Parathyroid adenoma (tissue), 2 donors: ENCODE measurements at regions not wholly inside any gene's neighbourhood (a gene's known extent, or its start where the extent isn't known, plus 50 kb on each side); places are given as distances from the start of the nearest gene placed in this dataset.

ENCODE experiments used
- H2AFZ ChIP-seq: fragments of 300-600 bp; sonication (generic); one replicate; pipeline ENCODE4 v1.7.0; 2017; ENCODE audit warnings: antibody characterized with exemption, mild to moderate bottlenecking
- H3K27ac ChIP-seq: fragments of 300-600 bp; sonication (generic); one replicate; pipeline ENCODE4 v1.7.0; 2017
- H3K27me3 ChIP-seq: fragments of 300-600 bp; sonication (generic); one replicate; pipeline ENCODE4 v1.7.0; 2017; ENCODE audit warnings: low read length; ENCODE audit not compliant: control insufficient read depth, insufficient read depth
- H3K36me3 ChIP-seq: fragments of 300-600 bp; sonication (generic); one replicate; pipeline ENCODE4 v1.7.0; 2017; ENCODE audit warnings: low read length; ENCODE audit not compliant: control insufficient read depth, insufficient read depth
- H3K4me1 ChIP-seq: fragments of 300-600 bp; sonication (generic); one replicate; pipeline ENCODE4 v1.7.0; 2017; ENCODE audit warnings: control low read depth
- H3K4me2 ChIP-seq: fragments of 300-600 bp; sonication (generic); one replicate; pipeline ENCODE4 v1.7.0; 2017; ENCODE audit warnings: low read length
- H3K4me3 ChIP-seq: fragments of 300-600 bp; sonication (generic); one replicate; pipeline ENCODE4 v1.7.0; 2017; ENCODE audit warnings: low read depth, low read length
- H3K79me2 ChIP-seq: fragments of 300-600 bp; sonication (generic); one replicate; pipeline ENCODE4 v1.7.0; 2017; ENCODE audit warnings: control low read depth
- H3K9ac ChIP-seq: fragments of 300-600 bp; sonication (generic); one replicate; pipeline ENCODE4 v1.7.0; 2017; ENCODE audit warnings: mild to moderate bottlenecking
- H3K9me3 ChIP-seq: fragments of 300-600 bp; sonication (generic); one replicate; pipeline ENCODE4 v1.7.0; 2017; ENCODE audit warnings: low read length; ENCODE audit not compliant: control insufficient read depth
- CTCF ChIP-seq: fragments of 300-600 bp; sonication (generic); IDR thresholded peaks from one replicate; pipeline ENCODE4 v1.7.0; 2017; ENCODE audit warnings: antibody characterized with exemption, mild to moderate bottlenecking
- donor health status: primary hyperparathyroidism.

GRCh38 chr12:41905073-41905758 lies 239.5 kb downstream of the GXYLT1 start:
- no peaks in the 10 kb centered on the region for H3K4me1 ChIP-seq
- H3K9me3 ChIP-seq, result no peaks in the 10 kb centered on the region
- no peak overlapping the region for H3K4me2 ChIP-seq
- no peaks in the 10 kb centered on the region for H3K36me3 ChIP-seq
- no peak overlapping the region for H2AFZ ChIP-seq
- no peaks in the 10 kb centered on the region for H3K27me3 ChIP-seq
- H3K27ac ChIP-seq, result no peak overlapping the region
- no peak for TF ChIP-seq CTCF
- H3K79me2 ChIP-seq, result no peaks in the 10 kb centered on the region
- H3K9ac ChIP-seq, result no peak overlapping the region
- no peak overlapping the region for H3K4me3 ChIP-seq

- Histone ChIP-seq H3K4me1 (no peaks in the 10 kb centered on the region), H3K36me3 (no peaks in the 10 kb centered on the region), H3K4me3 (no peak overlapping the region), H3K27ac (no peak overlapping the region), H3K9me3 (no peaks in the 10 kb centered on the region), H3K27me3 (no peaks in the 10 kb centered on the region), H3K4me2 (no peak overlapping the region), H2AFZ (no peak overlapping the region), H3K79me2 (no peaks in the 10 kb centered on the region), H3K9ac (no peak overlapping the region)
- no peak for TF ChIP-seq CTCF
These were observed 240.6 kb downstream of the GXYLT1 start for GRCh38 chr12:41904041-41904440.

GRCh38 chr12:41903014-41903708 lies 241.5 kb downstream of the GXYLT1 start:
- Histone ChIP-seq H3K9me3 (no peaks in the 10 kb centered on the region), H2AFZ (no peak overlapping the region), H3K9ac (no peak overlapping the region), H3K4me1 (no peaks in the 10 kb centered on the region), H3K36me3 (no peaks in the 10 kb centered on the region), H3K4me3 (no peak overlapping the region), H3K27me3 (no peaks in the 10 kb centered on the region), H3K27ac (no peak overlapping the region), H3K4me2 (no peak overlapping the region), H3K79me2 (no peaks in the 10 kb centered on the region)
- TF ChIP-seq CTCF, result no peak

GRCh38 chr12:41899577-41899976 lies 245.1 kb downstream of the GXYLT1 start:
- Histone ChIP-seq H3K27ac (no peak overlapping the region), H2AFZ (no peak overlapping the region), H3K36me3 (no peaks in the 10 kb centered on the region), H3K4me1 (no peaks in the 10 kb centered on the region), H3K9me3 (no peaks in the 10 kb centered on the region), H3K79me2 (no peaks in the 10 kb centered on the region), H3K4me2 (no peak overlapping the region), H3K9ac (no peak overlapping the region), H3K4me3 (no peak overlapping the region), H3K27me3 (no peaks in the 10 kb centered on the region)
- no peak for TF ChIP-seq CTCF

- Histone ChIP-seq H3K4me2 (no peak overlapping the region), H3K4me1 (no peaks in the 10 kb centered on the region), H3K27ac (no peak overlapping the region), H3K36me3 (no peaks in the 10 kb centered on the region), H3K9ac (no peak overlapping the region), H3K9me3 (no peaks in the 10 kb centered on the region), H3K79me2 (no peaks in the 10 kb centered on the region), H3K27me3 (no peaks in the 10 kb centered on the region), H3K4me3 (no peak overlapping the region), H2AFZ (no peak overlapping the region)
- TF ChIP-seq CTCF, result no peak
These were observed 247.1 kb downstream of the GXYLT1 start for GRCh38 chr12:41897593-41897992.
